SK-N-MC (cell line): ENCODE measurements at regions not wholly inside any gene's neighbourhood (a gene's known extent, or its start where the extent isn't known, plus 50 kb on each side); places are given as distances from the start of the nearest gene placed in this dataset.

ENCODE experiments used
- DNase-seq: peaks from one replicate; pipeline ENCODE4 v3.0.0-alpha.2; 2011; ENCODE audit warnings: low read depth, low spot score
- H3K27ac ChIP-seq: fragments of 200-600 bp; sonication (generic); 2 replicates; pipeline ENCODE4 v1.5.1; 2016; ENCODE audit warnings: mixed run types
- H3K36me3 ChIP-seq: fragments of 200-600 bp; sonication (generic); 2 replicates; pipeline ENCODE4 v1.6.1; 2017; ENCODE audit warnings: antibody characterized with exemption, low read length, mixed read lengths; ENCODE audit not compliant: insufficient read depth
- H3K4me3 ChIP-seq: fragments of 200-600 bp; sonication (generic); 2 replicates; pipeline ENCODE4 v1.5.1; 2016
- H3K9ac ChIP-seq: fragments of 200-600 bp; sonication (generic); 2 replicates; pipeline ENCODE4 v1.8.0; 2017; ENCODE audit warnings: mixed run types, mixed read lengths; ENCODE audit not compliant: insufficient read length
- H3K9me3 ChIP-seq: fragments of 200-600 bp; sonication (generic); 2 replicates; pipeline ENCODE4 v1.6.1; 2017; ENCODE audit warnings: low read depth, mild to moderate bottlenecking, antibody characterized with exemption, low read length, moderate library complexity, mixed read lengths
- EZH2 ChIP-seq: fragments of 200-600 bp; sonication (generic); IDR thresholded peaks from one replicate; pipeline ENCODE4 v1.6.1; 2017; ENCODE audit warnings: antibody characterized with exemption
- FOXP2 ChIP-seq: optimal IDR thresholded peaks from 2 replicates; pipeline ENCODE3; 2011; ENCODE audit warnings: mild to moderate bottlenecking, moderate library complexity; ENCODE audit not compliant: insufficient read depth; ENCODE audit errors: extremely low read length, control extremely low read depth
- POLR2AphosphoS5 ChIP-seq: IDR thresholded peaks from 2 replicates; pipeline ENCODE4 v1.6.1; 2012; ENCODE audit warnings: mild to moderate bottlenecking, low read depth, low read length, borderline replicate concordance

DNA sequence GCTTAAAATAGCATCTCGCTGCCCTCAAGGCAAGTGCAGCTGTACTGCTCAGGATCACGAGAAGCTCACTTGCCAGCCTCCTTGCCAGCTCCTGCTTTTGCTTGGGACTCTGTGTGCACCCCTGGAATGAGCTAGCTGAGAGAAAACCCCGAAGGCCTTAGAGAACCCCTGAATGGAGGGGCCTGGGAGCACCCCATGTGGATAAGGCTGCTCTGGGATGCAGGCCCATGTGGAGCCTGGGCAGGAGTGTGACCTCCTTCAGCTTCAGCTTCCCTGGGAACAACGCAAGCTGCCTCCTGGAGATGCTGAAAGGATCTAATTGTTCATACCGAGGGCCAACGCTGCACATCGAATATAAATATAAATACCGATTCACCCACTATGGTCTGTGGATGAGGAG, 109.2 kb downstream of the HSPH1 start:
- H3K9ac ChIP-seq: no peak overlapping the region
- H3K27ac ChIP-seq: no peak overlapping the region
- no peak for TF ChIP-seq FOXP2
- TF ChIP-seq POLR2AphosphoS5: no peak
- no peak for TF ChIP-seq EZH2
- H3K4me3 ChIP-seq: no peak overlapping the region
- DNase-seq: no peak
- no peaks in the 10 kb centered on the region for H3K9me3 ChIP-seq
- H3K36me3 ChIP-seq: no peaks in the 10 kb centered on the region

DNA sequence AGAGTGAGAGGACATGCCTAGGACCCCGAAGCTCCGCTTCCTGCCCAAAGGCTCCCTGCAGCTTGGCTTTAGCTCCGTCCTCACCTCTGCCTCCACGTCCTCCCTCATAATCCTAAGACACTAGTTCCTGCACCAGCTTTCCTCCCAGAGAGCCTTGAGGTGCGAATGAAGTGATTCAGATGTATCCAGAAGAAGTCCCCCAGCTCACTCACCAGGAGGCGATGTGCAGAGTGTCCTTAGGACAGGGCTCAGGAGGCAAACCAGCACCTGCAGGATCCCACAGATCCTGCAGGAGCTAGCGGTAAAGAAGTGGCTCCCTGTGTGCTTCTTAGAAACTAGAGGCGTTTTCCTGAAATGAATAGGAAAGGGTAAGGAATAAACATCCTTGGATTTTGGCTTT, 109.7 kb downstream of the HSPH1 start:
- no peak overlapping the region for H3K4me3 ChIP-seq
- TF ChIP-seq EZH2: no peak
- TF ChIP-seq POLR2AphosphoS5: no peak
- TF ChIP-seq FOXP2: no peak
- H3K27ac ChIP-seq: no peak overlapping the region
- DNase-seq: no peak
- H3K9ac ChIP-seq: no peak overlapping the region
- H3K36me3 ChIP-seq: no peaks in the 10 kb centered on the region
- no peaks in the 10 kb centered on the region for H3K9me3 ChIP-seq

DNA sequence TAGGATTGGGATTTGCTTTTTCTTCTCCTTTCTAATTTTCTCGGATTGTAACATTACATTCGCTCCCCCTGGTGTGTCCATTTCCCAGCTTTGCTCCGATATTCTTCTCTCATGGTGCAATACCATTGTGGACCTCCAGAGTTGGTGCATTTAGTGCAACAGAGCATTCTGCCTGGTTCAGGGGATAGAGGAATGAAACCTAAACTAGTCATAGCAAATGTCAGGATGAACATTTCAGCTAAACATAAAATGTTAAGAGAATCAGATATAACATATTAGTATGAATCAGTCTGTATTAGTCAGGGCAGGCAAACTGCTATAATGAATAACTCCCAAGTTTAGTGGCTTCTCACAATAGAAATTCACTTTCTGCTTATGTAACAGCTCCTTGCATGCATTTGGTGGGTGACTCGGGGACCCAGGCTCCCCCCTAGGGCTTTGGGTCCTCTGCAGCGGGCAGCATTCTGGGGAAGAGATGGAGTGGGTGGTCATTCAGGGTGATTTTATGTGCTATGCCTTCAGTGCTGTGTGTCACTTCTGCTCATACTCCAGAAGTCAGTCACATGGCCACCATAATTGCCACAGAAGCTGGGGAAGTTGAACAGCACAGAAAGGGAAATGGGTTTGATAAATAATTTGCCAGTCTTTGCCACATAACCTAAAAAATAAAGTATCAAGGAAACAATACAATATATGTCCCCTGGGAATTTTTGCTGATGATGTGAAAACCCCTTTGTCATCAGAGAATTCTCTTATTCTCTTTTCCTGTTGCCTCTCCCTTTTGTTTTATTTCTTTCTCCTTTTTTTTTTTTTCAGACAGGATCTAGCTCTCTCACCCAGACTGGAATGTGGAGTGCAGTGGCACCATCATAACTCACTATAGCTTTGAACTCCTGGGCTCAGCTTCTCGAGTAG, 111.0 kb downstream of the HSPH1 start:
- no peak for TF ChIP-seq FOXP2
- no peak for TF ChIP-seq POLR2AphosphoS5
- no peak for TF ChIP-seq EZH2
- Histone ChIP-seq H3K9me3 (no peaks in the 10 kb centered on the region), H3K36me3 (no peaks in the 10 kb centered on the region), H3K9ac (no peak overlapping the region), H3K4me3 (no peak overlapping the region), H3K27ac (no peak overlapping the region)
- no peak for DNase-seq

DNA sequence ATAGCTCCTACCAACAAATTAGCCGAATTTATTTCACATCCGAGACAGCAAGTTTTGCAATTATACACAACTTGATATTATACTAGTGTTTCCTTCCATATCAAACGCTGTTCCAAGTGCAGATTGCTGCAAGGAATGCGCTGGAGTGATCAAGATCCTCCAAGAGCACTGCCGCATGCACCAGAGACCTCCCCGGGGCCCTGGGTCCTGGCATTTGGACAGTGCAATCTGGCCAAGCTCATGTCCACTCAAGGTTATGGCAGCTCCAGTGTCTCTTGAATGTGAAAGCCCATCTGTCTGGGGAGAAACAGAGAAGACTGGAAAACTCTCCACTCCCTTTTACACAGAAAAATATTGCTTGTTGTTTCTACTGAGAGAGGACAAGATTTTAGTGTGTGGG, 111.9 kb downstream of the HSPH1 start:
- TF ChIP-seq EZH2 (no peak), POLR2AphosphoS5 (no peak), FOXP2 (no peak)
- no peak overlapping the region for H3K4me3 ChIP-seq
- no peak for DNase-seq

DNA sequence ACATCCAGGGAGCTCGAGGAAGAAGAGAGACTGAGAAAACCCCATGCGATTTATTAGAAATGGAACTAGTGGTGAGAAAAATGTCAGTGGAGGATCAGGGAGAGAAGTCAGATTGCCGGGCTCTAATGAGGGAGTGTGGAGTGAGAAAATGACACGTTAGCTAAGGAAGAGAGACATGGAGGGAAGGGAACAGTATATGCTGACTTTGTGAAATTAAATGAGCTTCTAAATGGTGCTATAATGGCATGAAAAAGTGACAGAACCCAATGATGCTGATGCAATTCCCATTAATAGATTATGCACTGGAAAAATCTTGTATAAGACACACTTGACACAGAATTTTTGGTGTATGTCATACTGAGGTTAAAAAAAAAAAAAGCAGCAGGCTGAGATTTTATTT, 112.6 kb downstream of the HSPH1 start:
- Histone ChIP-seq H3K36me3 (no peaks in the 10 kb centered on the region), H3K27ac (no peak overlapping the region), H3K4me3 (no peak overlapping the region), H3K9ac (no peak overlapping the region), H3K9me3 (no peaks in the 10 kb centered on the region)
- no peak for DNase-seq
- TF ChIP-seq EZH2 (no peak), FOXP2 (no peak), POLR2AphosphoS5 (no peak)

More for the DNA sequence above, 111.9 kb downstream of the HSPH1 start:
- Histone ChIP-seq H3K36me3 (no peaks in the 10 kb centered on the region), H3K9ac (no peak overlapping the region), H3K9me3 (no peaks in the 10 kb centered on the region), H3K27ac (no peak overlapping the region)

DNA sequence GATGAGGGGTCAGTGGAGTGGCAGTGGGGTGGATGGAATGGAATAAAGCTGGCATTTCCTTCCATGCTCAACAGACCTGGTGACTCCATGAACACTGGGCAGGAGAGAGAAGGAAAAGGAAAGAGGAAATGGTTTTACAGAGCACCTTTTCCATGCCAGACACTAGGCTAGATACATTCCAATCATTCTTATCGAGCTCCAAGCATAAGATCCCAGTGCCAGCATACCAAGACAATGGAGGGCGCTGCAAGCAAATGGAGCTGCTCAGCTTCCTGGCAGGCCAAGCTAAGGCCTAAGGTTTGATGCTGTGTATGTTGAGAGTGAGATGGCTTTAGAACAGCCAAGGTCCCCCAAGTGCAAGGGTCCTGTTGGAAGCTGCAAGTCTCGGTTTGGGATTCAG, 113.2 kb downstream of the HSPH1 start:
- TF ChIP-seq EZH2 (no peak), POLR2AphosphoS5 (no peak), FOXP2 (no peak)
- Histone ChIP-seq H3K36me3 (no peaks in the 10 kb centered on the region), H3K27ac (no peak overlapping the region), H3K9me3 (no peaks in the 10 kb centered on the region), H3K9ac (no peak overlapping the region), H3K4me3 (no peak overlapping the region)
- no peak for DNase-seq

DNA sequence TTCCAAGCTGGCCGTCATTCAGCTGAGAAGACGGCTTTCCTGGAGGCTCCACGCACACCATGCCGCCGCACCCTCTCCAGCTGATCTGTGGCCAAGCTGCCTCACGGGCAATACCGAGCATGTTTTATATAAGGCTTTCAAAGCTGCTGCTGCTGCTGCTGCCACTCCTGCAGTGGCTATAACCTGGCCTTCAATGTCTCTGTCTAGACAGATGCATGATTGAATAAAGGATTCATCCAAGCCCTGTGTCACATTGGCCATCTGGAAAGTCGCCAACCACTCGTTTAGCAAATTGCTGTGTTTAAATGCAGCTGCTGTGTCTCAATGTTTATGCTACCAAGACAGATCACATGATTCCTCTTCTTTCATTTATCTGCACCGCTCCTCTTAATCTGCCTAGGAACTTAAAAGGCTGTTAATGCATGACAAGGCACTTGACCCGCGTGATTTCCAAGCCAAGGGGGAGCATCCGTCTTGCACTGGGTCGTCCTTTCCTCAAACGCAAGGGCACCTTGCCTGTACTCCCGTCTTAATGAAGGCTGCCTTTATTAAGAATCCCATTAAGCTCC, 114.3 kb downstream of the TEX26 start:
- no peak for DNase-seq
- H3K27ac ChIP-seq: peak overlapping the region; percentile 81; the same call in 1 of the 2 replicates
- H3K9me3 ChIP-seq: no peaks in the 10 kb centered on the region
- TF ChIP-seq EZH2: no peak
- TF ChIP-seq POLR2AphosphoS5: no peak
- no peak for TF ChIP-seq FOXP2
- H3K9ac ChIP-seq: no peak overlapping the region
- no peaks in the 10 kb centered on the region for H3K36me3 ChIP-seq
- H3K4me3 ChIP-seq: no peak overlapping the region

DNA sequence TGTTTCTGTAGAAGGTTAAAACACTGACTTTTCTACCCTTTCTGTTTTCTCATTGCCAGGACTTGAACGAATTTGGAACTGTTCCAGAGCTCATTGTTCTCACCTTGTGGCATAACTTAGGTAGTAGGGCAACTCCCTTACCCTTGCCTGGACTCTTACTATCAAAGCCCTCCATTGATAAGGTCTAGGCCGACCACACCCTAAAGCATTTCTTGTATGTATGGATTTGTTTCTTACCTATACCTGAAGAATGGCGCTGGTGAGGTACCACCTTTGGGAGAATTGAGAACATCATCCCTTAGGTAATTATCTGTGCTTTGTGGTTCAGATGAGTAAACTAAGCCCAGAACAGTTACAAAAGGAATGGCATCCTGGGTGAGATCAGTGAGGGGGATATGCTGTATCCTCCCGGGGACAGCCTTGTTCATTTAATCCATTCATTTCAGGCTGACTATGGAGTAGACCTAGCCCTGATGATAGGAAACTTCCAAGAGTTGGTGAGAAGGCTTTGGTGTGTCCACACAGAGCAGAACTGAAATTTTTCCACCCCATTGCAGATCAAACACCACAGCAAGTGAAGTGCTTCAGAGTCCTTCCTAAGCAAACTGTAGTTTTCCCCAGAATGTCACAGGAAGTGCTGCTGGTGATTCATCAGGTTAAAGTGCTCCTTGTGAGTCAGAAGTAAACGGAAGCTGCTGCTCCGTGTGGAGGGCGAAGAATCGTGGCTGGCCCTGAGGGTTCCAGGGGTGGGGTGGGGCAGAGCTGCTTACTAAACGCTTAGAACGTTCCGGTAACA, 113.0 kb downstream of the TEX26 start:
- DNase-seq: no peak
- Histone ChIP-seq H3K9ac (peak overlapping the region; percentile 11), H3K27ac (peak overlapping the region; percentile 81), H3K9me3 (no peaks in the 10 kb centered on the region), H3K36me3 (no peaks in the 10 kb centered on the region), H3K4me3 (0 out of 2 replicates have a peak overlapping the region, but pooled peaks have one; percentile 21)
- no peak for TF ChIP-seq EZH2
- peak; percentile 42; the same call in 1 of the 2 replicates for TF ChIP-seq POLR2AphosphoS5
